ENCODE measurements at regions not wholly inside any gene's neighbourhood (a gene's known extent, or its start where the extent isn't known, plus 50 kb on each side); places are given as distances from the start of the nearest gene placed in this dataset.
"Not testable (repeated sequence)": the region's sequence is repeated elsewhere in the genome, so short reads cannot be mapped to it uniquely, and the experiment has no call there.

DNA sequence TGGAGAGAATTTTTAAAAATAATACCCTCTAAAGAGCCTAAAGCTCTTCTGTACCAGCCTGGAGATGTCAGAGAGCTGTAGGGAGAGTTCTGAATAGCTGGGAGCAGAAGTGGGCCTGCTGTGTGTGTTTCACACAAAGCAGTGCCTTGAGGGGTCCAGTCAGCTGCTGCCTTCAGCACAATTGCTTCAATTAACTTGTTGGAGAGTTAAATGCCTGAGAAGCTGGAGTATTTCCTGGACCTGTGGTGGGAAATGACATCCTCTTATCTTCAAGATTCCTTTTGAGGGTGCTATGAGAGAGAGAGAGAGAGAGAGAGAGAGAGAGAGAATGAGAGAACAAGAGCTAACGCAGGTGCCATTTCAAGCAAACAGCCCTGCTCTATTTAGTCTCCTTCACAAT lies 96.2 kb upstream of the IL1RAPL2 start:
- TF ChIP-seq, protein P1, sequence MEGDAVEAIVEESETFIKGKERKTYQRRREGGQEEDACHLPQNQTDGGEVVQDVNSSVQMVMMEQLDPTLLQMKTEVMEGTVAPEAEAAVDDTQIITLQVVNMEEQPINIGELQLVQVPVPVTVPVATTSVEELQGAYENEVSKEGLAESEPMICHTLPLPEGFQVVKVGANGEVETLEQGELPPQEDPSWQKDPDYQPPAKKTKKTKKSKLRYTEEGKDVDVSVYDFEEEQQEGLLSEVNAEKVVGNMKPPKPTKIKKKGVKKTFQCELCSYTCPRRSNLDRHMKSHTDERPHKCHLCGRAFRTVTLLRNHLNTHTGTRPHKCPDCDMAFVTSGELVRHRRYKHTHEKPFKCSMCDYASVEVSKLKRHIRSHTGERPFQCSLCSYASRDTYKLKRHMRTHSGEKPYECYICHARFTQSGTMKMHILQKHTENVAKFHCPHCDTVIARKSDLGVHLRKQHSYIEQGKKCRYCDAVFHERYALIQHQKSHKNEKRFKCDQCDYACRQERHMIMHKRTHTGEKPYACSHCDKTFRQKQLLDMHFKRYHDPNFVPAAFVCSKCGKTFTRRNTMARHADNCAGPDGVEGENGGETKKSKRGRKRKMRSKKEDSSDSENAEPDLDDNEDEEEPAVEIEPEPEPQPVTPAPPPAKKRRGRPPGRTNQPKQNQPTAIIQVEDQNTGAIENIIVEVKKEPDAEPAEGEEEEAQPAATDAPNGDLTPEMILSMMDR (IDR thresholded peaks at IDR 0.05; ENCODE audit: low read depth, low read length, missing control alignments) = no peak
- H3K4me3 ChIP-seq (ENCODE audit: low read depth, low read length) = no peak overlapping the region
- DNase-seq = no peak
- H3K27me3 ChIP-seq (replicated peaks) = no peaks in the 10 kb centered on the region
- in situ Hi-C loops (cut with HindIII; ENCODE audit: low pct_ligation_motif_present, low sequenced_read_pairs) = no loop called here
- H3K36me3 ChIP-seq (replicated peaks) = no peaks in the 10 kb centered on the region
- no peak overlapping the region for H3K27ac ChIP-seq

DNA sequence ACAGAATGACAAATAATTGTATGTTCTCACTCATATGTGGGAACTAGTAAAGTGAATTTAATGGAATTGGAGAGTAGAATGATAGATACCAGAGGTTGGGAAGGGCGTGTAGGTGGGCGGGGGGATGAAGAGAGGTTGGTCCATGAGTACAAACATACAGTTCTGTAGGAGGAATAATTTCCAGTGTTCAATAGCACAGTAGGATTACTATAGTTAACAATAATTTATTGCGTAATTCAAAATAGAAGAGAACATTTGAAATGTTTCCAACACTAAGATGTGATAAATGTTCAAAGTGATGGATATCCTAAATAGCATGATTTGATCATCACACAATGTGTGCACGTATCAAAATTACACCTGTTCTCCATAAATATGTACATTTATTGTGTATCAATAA lies 106.2 kb upstream of the IL1RAPL2 start:
- H3K4me3 ChIP-seq (ENCODE audit: low read depth, low read length) = no peak overlapping the region
- no peaks in the 10 kb centered on the region for H3K27me3 ChIP-seq (replicated peaks)
- no peak for DNase-seq
- no peak overlapping the region for H3K27ac ChIP-seq
- TF ChIP-seq, protein P1 (IDR thresholded peaks at IDR 0.05; ENCODE audit: low read depth, low read length, missing control alignments) = no peak
- in situ Hi-C loops (cut with HindIII; ENCODE audit: low pct_ligation_motif_present, low sequenced_read_pairs) = no loop called here
- no peaks in the 10 kb centered on the region for H3K36me3 ChIP-seq (replicated peaks)

DNA sequence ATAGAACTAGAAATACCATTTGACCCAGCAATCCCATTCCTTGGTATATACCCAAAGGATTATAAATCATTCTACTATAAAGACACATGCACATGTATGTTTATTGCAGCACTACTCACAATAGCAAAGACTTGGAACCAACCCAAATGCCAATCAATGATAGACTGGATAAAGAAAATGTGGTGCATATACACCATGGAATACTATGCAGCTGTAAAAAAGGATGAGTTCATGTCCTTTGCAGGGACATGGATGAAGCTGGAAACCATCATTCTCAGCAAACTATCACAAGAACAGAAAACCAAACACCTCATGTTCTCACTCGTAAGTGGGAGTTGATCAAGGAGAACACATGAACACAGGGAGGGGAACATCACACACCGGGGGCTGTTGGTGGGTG lies 108.9 kb upstream of the IL1RAPL2 start:
- in situ Hi-C loops (cut with HindIII; ENCODE audit: low pct_ligation_motif_present, low sequenced_read_pairs); H3K27me3 ChIP-seq (replicated peaks); H3K36me3 ChIP-seq (replicated peaks); H3K27ac ChIP-seq; DNase-seq; H3K4me3 ChIP-seq (ENCODE audit: low read depth, low read length): not testable (repeated sequence)

DNA sequence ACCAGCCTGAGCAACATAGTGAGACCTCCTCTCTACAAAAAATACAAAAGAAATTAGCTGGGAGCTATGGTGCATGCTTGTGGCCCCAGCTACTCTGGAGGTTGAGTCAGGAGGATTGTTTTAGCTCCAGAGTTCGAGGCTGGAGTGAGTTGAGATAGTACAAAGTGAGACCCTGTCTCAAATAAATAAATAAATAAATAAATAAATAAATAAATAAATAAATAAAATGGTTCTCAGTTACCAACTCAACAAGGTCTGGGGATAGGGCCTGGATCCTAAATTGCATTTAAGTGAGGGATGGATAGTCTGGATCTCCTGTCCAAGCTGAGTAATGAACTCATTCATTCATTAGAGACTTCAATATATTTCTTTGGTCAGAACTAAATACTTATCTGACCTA lies 115.7 kb upstream of the IL1RAPL2 start:
- Histone ChIP-seq H3K27ac (no peak overlapping the region), H3K27me3 (replicated peaks) (no peaks in the 10 kb centered on the region), H3K4me3 (ENCODE audit: low read depth, low read length) (no peak overlapping the region), H3K36me3 (replicated peaks) (no peaks in the 10 kb centered on the region)
- DNase-seq = no peak
- in situ Hi-C loops (cut with HindIII; ENCODE audit: low pct_ligation_motif_present, low sequenced_read_pairs) = no loop called here
- TF ChIP-seq, protein P1 (IDR thresholded peaks at IDR 0.05; ENCODE audit: low read depth, low read length, missing control alignments) = no peak

DNA sequence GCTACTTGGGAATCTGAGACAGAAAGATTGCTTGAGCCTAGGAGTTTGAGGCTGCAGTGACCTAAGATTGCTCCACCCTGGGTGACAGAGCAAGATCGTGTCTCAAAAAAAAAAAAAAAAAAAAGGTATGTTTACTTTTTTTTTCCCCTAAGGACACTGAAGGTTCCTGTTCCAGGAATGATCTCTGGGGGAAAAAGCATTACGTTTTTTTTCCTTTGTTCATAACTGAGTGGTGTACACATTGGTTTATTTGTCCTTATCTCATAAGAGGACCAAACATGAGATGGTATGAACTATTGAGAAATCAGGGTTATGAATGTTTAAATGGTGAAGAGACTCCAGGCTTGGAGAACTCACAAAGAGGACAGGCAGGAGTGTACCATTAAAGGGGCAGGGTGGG lies 120.4 kb upstream of the IL1RAPL2 start:
- in situ Hi-C loops (cut with HindIII; ENCODE audit: low pct_ligation_motif_present, low sequenced_read_pairs) = no loop called here
- no peak overlapping the region for H3K27ac ChIP-seq
- no peaks in the 10 kb centered on the region for H3K27me3 ChIP-seq (replicated peaks)
- DNase-seq = no peak
- H3K4me3 ChIP-seq (ENCODE audit: low read depth, low read length) = no peak overlapping the region
- H3K36me3 ChIP-seq (replicated peaks) = no peaks in the 10 kb centered on the region
- TF ChIP-seq, protein P1 (IDR thresholded peaks at IDR 0.05; ENCODE audit: low read depth, low read length, missing control alignments) = no peak

DNA sequence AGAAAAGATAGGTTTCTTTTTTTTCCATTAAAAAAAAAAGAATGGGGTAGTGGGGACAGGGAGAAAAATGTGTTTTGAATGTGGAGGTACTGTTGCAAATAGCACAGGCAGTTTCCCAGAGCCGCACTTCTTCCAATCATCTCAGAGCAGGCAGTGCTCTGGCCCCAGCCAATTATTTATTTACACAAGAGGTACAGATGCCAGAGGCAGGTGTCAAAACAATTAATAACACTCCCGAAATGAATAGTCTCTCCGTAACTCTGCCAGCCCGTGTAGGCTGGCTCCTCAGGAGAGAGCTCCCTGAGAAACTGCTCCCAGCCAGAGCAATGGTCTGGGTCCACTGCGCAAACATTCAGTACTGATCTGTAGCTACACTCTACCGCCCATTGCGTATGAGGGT lies 130.8 kb upstream of the IL1RAPL2 start:
- H3K4me3 ChIP-seq (ENCODE audit: low read depth, low read length) = no peak overlapping the region
- DNase-seq = no peak
- TF ChIP-seq, protein P1 (IDR thresholded peaks at IDR 0.05; ENCODE audit: low read depth, low read length, missing control alignments) = no peak
- H3K27ac ChIP-seq = no peak overlapping the region
- no peaks in the 10 kb centered on the region for H3K36me3 ChIP-seq (replicated peaks)
- in situ Hi-C loops (cut with HindIII; ENCODE audit: low pct_ligation_motif_present, low sequenced_read_pairs) = no loop called here
- H3K27me3 ChIP-seq (replicated peaks) = no peaks in the 10 kb centered on the region
